ENCODE measurements at regions not wholly inside any gene's neighbourhood (a gene's known extent, or its start where the extent isn't known, plus 50 kb on each side); places are given as distances from the start of the nearest gene placed in this dataset.

- TF ChIP-seq EZH2 (IDR thresholded peaks at IDR 0.05) (no peak), EGR1 (IDR thresholded peaks at IDR 0.05; ENCODE audit: low read depth) (no peak), ELF1 (IDR thresholded peaks at IDR 0.05; ENCODE audit: borderline replicate concordance, low read depth) (no peak), SIN3A (IDR thresholded peaks at IDR 0.05; ENCODE audit: low read depth) (no peak), EZH2phosphoT487 (IDR thresholded peaks at IDR 0.05; ENCODE audit: borderline replicate concordance) (no peak), MAX (IDR thresholded peaks at IDR 0.05) (no peak), ZFX (IDR thresholded peaks at IDR 0.05) (no peak), JUND (IDR thresholded peaks at IDR 0.05) (no peak), ZNF274 (IDR thresholded peaks at IDR 0.05; ENCODE audit: low read depth, low read length) (no peak), SRF (IDR thresholded peaks at IDR 0.05; ENCODE audit: low read depth) (no peak), POLR2A (IDR thresholded peaks at IDR 0.05; ENCODE audit: borderline replicate concordance, extremely low read depth, insufficient read depth, insufficient read length) (no peak), ATF3 (IDR thresholded peaks at IDR 0.05) (no peak), YY1 (IDR thresholded peaks at IDR 0.05; ENCODE audit: extremely low read depth, insufficient replicate concordance, low read depth, low read length) (no peak), CTCF (IDR thresholded peaks at IDR 0.05 in 2 of 3, conservative IDR thresholded peaks at IDR 0.05 in 1 of 3; ENCODE audit: borderline replicate concordance in 1 of 3, insufficient read depth in 1 of 3, low read depth in 2 of 3, low read length in 2 of 3) (no peak), CEBPB (IDR thresholded peaks at IDR 0.05; ENCODE audit: low read depth) (no peak), RAD21 (IDR thresholded peaks at IDR 0.05; ENCODE audit: low read depth) (no peak), FOSL1 (IDR thresholded peaks at IDR 0.05; ENCODE audit: low read depth) (no peak), REST (IDR thresholded peaks at IDR 0.05; ENCODE audit: low read depth) (no peak), SP1 (IDR thresholded peaks at IDR 0.05; ENCODE audit: low read depth) (no peak), ZBTB33 (IDR thresholded peaks at IDR 0.05; ENCODE audit: extremely low read depth, insufficient replicate concordance, low read length) (no peak)
- no peak overlapping the region for H3K9ac ChIP-seq (ENCODE audit: low read length)
- BruUV-seq (replicated peaks), result no TSS peak
Measured at GRCh38 chrX:38927592-38927991, 126.3 kb downstream of the MID1IP1 start.

More at GRCh38 chrX:38927592-38927991, 126.3 kb downstream of the MID1IP1 start:
- Histone ChIP-seq H3K9me2 (ENCODE audit: insufficient read depth) (no peaks in the 10 kb centered on the region), H3K9me3 (ENCODE audit: control insufficient read depth in 1 of 2, insufficient read depth in 1 of 2, low read depth in 1 of 2, low read length in 2 of 2) (no peaks in the 10 kb centered on the region), H2AFZ (ENCODE audit: low read depth, low read length, poor library complexity, severe bottlenecking) (no peak overlapping the region), H3K4me3 (replicated peaks in 1 of 2; ENCODE audit: low read depth in 1 of 2, low read length in 2 of 2) (no peak overlapping the region), H4K20me1 (ENCODE audit: insufficient read depth) (no peaks in the 10 kb centered on the region), H3K27ac (ENCODE audit: low read depth, low read length) (no peak overlapping the region), H3K79me2 (ENCODE audit: insufficient read depth, low read length) (no peaks in the 10 kb centered on the region), H3K27me3 (ENCODE audit: insufficient read depth, low read length) (no peaks in the 10 kb centered on the region), H3K36me3 (ENCODE audit: control insufficient read depth in 1 of 2, insufficient read depth in 2 of 2, low read length in 2 of 2) (no peaks in the 10 kb centered on the region), H3K4me2 (ENCODE audit: low read length) (no peak overlapping the region), H3K4me1 (ENCODE audit: control insufficient read depth in 1 of 2, insufficient read depth in 2 of 2, low read length in 2 of 2) (no peaks in the 10 kb centered on the region)
- intact Hi-C loops (cut with micrococcal nuclease), result no loop called here
- CTCF ChIA-PET, result no interaction called here
- POLR2A ChIA-PET, result no interaction called here
- no peak for ATAC-seq
- RAD21 ChIA-PET (ENCODE audit: low non-redundant PET in 1 of 2, low total read pairs in 2 of 2, uncharacterized antibody in 2 of 2, unreplicated experiment in 2 of 2), result no interaction called here
- no peak for DNase-seq (ENCODE audit: low read depth, low spot score)

All from HCT116 (cell line).